Trophoblast cell (in vitro differentiated cells and primary cell): ENCODE measurements at regions not wholly inside any gene's neighbourhood (a gene's known extent, or its start where the extent isn't known, plus 50 kb on each side); places are given as distances from the start of the nearest gene placed in this dataset.
"Not testable (repeated sequence)": the region's sequence is repeated elsewhere in the genome, so short reads cannot be mapped to it uniquely, and the experiment has no call there.

ENCODE experiments used
- DNase-seq, 2 donors: peaks; one replicate each; pipeline ENCODE4 v3.0.0-alpha.2; 2016
- H2AFZ ChIP-seq: 2 replicates; pipeline ENCODE4 v1.6.1; 2013; ENCODE audit warnings: low read length, moderate library complexity, mild to moderate bottlenecking; ENCODE audit not compliant: insufficient read depth, poor library complexity
- H2AK5ac ChIP-seq: 2 replicates; pipeline ENCODE4 v1.6.1; 2013; ENCODE audit warnings: mild to moderate bottlenecking, low read length
- H2BK120ac ChIP-seq: 2 replicates; pipeline ENCODE4 v1.6.1; 2013; ENCODE audit warnings: low read length, mild to moderate bottlenecking, moderate library complexity; ENCODE audit not compliant: insufficient read depth, poor library complexity
- H2BK12ac ChIP-seq: 2 replicates; pipeline ENCODE4 v1.6.1; 2013; ENCODE audit warnings: mild to moderate bottlenecking, low read length, moderate library complexity
- H2BK5ac ChIP-seq: 2 replicates; pipeline ENCODE4 v1.6.1; 2013; ENCODE audit warnings: low read length, low read depth, moderate library complexity, mild to moderate bottlenecking; ENCODE audit not compliant: poor library complexity
- H3K14ac ChIP-seq: 2 replicates; pipeline ENCODE4 v1.6.1; 2013; ENCODE audit warnings: mild to moderate bottlenecking, low read length
- H3K18ac ChIP-seq: 2 replicates; pipeline ENCODE4 v1.6.1; 2013; ENCODE audit warnings: mild to moderate bottlenecking, low read length
- H3K23ac ChIP-seq: 2 replicates; pipeline ENCODE4 v1.6.1; 2013; ENCODE audit warnings: low read length
- H3K27ac ChIP-seq: 2 replicates; pipeline ENCODE4 v1.5.1; 2013; ENCODE audit warnings: low read depth, mild to moderate bottlenecking, inconsistent platforms, low read length, moderate library complexity
- H3K27me3 ChIP-seq: 2 replicates; pipeline ENCODE4 v1.6.1; 2013; ENCODE audit warnings: inconsistent platforms, mild to moderate bottlenecking, low read length, moderate library complexity; ENCODE audit not compliant: insufficient read depth
- H3K36me3 ChIP-seq, 2 experiments: 1 replicate in 1 of 2; 2 replicates in 1 of 2; pipeline ENCODE4 v1.6.1; 2013; ENCODE audit warnings: low read length in 2 of 2, mild to moderate bottlenecking in 2 of 2, moderate library complexity in 1 of 2; ENCODE audit not compliant: insufficient read depth in 2 of 2, control insufficient read depth in 1 of 2
- H3K4ac ChIP-seq: 2 replicates; pipeline ENCODE4 v1.6.1; 2013; ENCODE audit warnings: low read depth, mild to moderate bottlenecking, low read length, moderate library complexity
- H3K4me1 ChIP-seq, 2 experiments: 1 replicate in 1 of 2; 2 replicates in 1 of 2; pipeline ENCODE4 v1.6.1; 2013; ENCODE audit warnings: low read length in 2 of 2, mild to moderate bottlenecking in 2 of 2, moderate library complexity in 1 of 2; ENCODE audit not compliant: insufficient read depth in 2 of 2, control insufficient read depth in 1 of 2
- H3K4me2 ChIP-seq: 2 replicates; pipeline ENCODE4 v1.6.1; 2013; ENCODE audit warnings: inconsistent platforms, mild to moderate bottlenecking, low read length, moderate library complexity
- H3K4me3 ChIP-seq: 2 replicates; pipeline ENCODE4 v1.5.1; 2013; ENCODE audit warnings: mild to moderate bottlenecking, low read depth, low read length, inconsistent platforms
- H3K79me1 ChIP-seq: one replicate; pipeline ENCODE4 v1.6.1; 2013; ENCODE audit warnings: low read length
- H3K79me2 ChIP-seq: 2 replicates; pipeline ENCODE4 v1.6.1; 2013; ENCODE audit warnings: low read length, mild to moderate bottlenecking; ENCODE audit not compliant: control insufficient read depth, insufficient read depth, poor library complexity
- H3K9ac ChIP-seq: 2 replicates; pipeline ENCODE4 v1.6.1; 2013; ENCODE audit warnings: mild to moderate bottlenecking, low read length
- H3K9me3 ChIP-seq: 2 replicates; pipeline ENCODE4 v1.6.1; 2013; ENCODE audit warnings: low read depth, mild to moderate bottlenecking, control low read depth, inconsistent platforms, low read length; ENCODE audit not compliant: insufficient read depth
- H4K12ac ChIP-seq: 2 replicates; pipeline ENCODE4 v1.6.1; 2013; ENCODE audit warnings: low read depth, mild to moderate bottlenecking, low read length, moderate library complexity
- H4K8ac ChIP-seq: 2 replicates; pipeline ENCODE4 v1.6.1; 2013; ENCODE audit warnings: low read depth, mild to moderate bottlenecking, low read length, moderate library complexity
- H4K91ac ChIP-seq: one replicate; pipeline ENCODE4 v1.6.1; 2013; ENCODE audit warnings: low read depth, mild to moderate bottlenecking, low read length, moderate library complexity
- WGBS: extraction: QIAGEN DNeasy Blood & Tissue Kit; methylation state at CpG from one replicate; pipeline ENCODE4 v1.1.7; 2013; ENCODE audit warnings: missing lambda C conversion rate; ENCODE audit not compliant: insufficient read length, insufficient coverage; ENCODE audit errors: extremely low coverage; 5-methylcytosine and 5-hydroxymethylcytosine counted together

DNA sequence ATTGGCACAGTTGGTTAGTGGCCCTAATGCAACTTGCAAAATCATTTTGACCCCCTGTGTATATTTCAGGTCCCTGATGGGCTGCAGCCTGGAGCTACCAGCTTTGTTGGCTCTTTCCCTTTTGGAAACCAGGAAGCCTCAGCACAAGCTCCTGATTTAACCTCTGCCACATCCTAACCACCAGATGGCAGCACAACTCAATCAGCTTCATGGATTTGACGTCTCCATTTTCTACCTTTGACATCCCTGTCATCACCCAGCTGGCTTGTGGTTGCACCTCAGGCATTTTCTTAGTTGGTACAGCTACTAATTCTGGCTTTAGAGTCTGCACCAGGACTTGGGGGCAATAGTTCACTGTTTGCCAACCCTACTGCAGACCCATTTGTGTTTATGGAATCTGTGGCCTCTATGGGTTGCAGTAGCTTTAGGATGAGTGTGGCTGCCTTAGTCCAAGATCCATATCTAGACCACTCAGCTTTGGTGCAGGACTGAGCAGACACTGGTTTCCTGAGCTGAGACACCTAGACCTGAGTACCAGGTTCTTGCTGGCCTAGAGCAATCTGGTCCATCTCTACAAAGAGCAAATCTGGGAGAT, 456.2 kb downstream of the REEP3 start:
- no peak overlapping the region for H4K12ac ChIP-seq
- H3K4me3 ChIP-seq = no peak overlapping the region
- H3K79me1 ChIP-seq = no peaks in the 10 kb centered on the region
- H3K4ac ChIP-seq = no peak overlapping the region
- H3K79me2 ChIP-seq = no peaks in the 10 kb centered on the region
- H2AK5ac ChIP-seq = no peak overlapping the region
- no peak overlapping the region for H2BK5ac ChIP-seq
- H3K4me2 ChIP-seq = no peak overlapping the region
- WGBS = no CpG with 5 or more reads among the region's 1 CpG
- no peak overlapping the region for H4K8ac ChIP-seq
- H2AFZ ChIP-seq = no peak overlapping the region
- peak; percentile 37 to 68 for DNase-seq
- H4K91ac ChIP-seq = no peak overlapping the region
- H3K18ac ChIP-seq = no peak overlapping the region
- H3K36me3 ChIP-seq = no peaks in the 10 kb centered on the region
- no peak overlapping the region for H3K27ac ChIP-seq
- H3K4me1 ChIP-seq = no peaks in the 10 kb centered on the region
- H3K23ac ChIP-seq = no peak overlapping the region
- H3K27me3 ChIP-seq = no peaks in the 10 kb centered on the region
- no peak overlapping the region for H3K14ac ChIP-seq
- no peak overlapping the region for H2BK120ac ChIP-seq
- H3K9me3 ChIP-seq = peaks cover 2% of the 10 kb centered on the region
- no peak overlapping the region for H3K9ac ChIP-seq
- no peak overlapping the region for H2BK12ac ChIP-seq

DNA sequence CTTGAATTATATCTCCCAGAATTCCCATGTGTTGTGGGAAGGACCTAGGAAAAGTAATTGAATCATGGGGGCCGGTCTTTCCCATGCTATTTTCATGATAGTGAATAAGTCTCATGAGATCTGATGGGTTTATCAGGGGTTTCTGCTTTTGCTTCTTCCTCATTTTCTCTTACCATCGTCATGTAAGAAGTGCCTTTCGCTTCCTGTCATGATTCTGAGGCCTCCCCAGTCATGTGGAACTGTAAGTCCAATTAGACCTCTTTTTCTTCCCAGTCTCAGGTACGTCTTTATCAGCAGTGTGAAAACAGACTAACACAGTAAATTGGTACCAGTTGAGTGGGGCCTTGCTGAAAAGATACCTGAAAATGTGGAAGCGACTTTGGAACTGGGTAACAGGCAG, 459.7 kb downstream of the REEP3 start:
- H2BK12ac ChIP-seq, H3K27ac ChIP-seq, H3K18ac ChIP-seq, DNase-seq, H2BK5ac ChIP-seq, H3K9ac ChIP-seq, H3K4ac ChIP-seq, H3K14ac ChIP-seq, H3K36me3 ChIP-seq, H2AFZ ChIP-seq, H3K23ac ChIP-seq, H3K9me3 ChIP-seq, H4K8ac ChIP-seq, H3K27me3 ChIP-seq, H3K4me2 ChIP-seq, H3K4me3 ChIP-seq, H2BK120ac ChIP-seq, H3K79me1 ChIP-seq, H4K91ac ChIP-seq, H4K12ac ChIP-seq, H3K4me1 ChIP-seq, H2AK5ac ChIP-seq, H3K79me2 ChIP-seq: not testable (repeated sequence)
- WGBS = no CpG with 5 or more reads among the region's 5 CpGs

DNA sequence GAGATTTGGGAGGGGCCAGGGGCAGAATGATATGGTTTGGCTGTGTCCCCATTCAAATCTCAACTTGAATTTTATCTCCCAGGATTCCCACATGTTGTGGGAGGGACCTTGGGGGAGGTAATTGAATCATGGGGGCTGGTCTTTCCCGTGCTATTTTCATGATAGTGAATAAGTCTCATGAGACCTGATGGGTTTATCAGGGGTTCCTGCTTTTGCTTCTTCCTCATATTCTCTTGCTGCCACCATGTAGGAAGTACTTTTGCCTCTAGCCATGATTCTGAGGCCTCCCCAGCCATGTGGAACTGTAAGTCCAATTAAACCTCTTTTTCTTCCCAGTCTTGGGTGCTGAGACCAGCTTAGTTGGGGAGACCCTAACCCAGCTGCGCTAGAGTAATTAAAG, 462.9 kb downstream of the REEP3 start:
- H3K79me1 ChIP-seq, H4K91ac ChIP-seq, H2AFZ ChIP-seq, H3K4me2 ChIP-seq, H3K36me3 ChIP-seq, H2BK12ac ChIP-seq, H3K79me2 ChIP-seq, H3K4me3 ChIP-seq, H2BK120ac ChIP-seq, H3K14ac ChIP-seq, H3K27ac ChIP-seq, H2BK5ac ChIP-seq, H4K12ac ChIP-seq, H3K9me3 ChIP-seq, DNase-seq, H4K8ac ChIP-seq, H3K18ac ChIP-seq, H3K4ac ChIP-seq, H2AK5ac ChIP-seq, H3K23ac ChIP-seq, H3K4me1 ChIP-seq, H3K27me3 ChIP-seq, H3K9ac ChIP-seq: not testable (repeated sequence)
- WGBS = no CpG with 5 or more reads among the region's 2 CpGs

DNA sequence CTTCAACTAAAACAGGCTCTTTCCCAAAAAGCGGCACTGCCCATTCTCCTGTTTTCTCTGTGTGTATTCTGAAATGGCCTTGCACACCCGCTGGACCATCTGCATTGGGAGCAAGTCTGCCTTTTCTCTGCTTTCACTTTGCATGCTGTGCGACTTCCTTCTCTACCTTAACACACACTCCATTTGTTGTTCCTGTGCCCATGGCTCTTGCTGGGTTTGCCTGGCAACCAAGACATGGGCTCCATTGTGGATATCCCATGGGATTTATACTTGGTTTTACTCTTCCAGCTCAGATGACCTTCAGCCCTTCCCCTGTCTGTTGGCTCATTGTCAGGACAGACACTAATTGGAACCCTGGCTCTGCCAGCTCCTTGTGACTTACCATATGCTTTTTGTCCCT, 465.3 kb downstream of the REEP3 start:
- H3K9me3 ChIP-seq = peaks cover 16% of the 10 kb centered on the region
- H3K27ac ChIP-seq = no peak overlapping the region
- H3K4me1 ChIP-seq = no peaks in the 10 kb centered on the region
- no peak overlapping the region for H3K9ac ChIP-seq
- H2BK12ac ChIP-seq = no peak overlapping the region
- H2AK5ac ChIP-seq = no peak overlapping the region
- H3K18ac ChIP-seq = no peak overlapping the region
- no peaks in the 10 kb centered on the region for H3K36me3 ChIP-seq
- H3K4me2 ChIP-seq = no peak overlapping the region
- H4K12ac ChIP-seq = no peak overlapping the region
- no peaks in the 10 kb centered on the region for H3K79me1 ChIP-seq
- no peak overlapping the region for H4K91ac ChIP-seq
- H2AFZ ChIP-seq = no peak overlapping the region
- H3K27me3 ChIP-seq = no peaks in the 10 kb centered on the region
- H2BK5ac ChIP-seq = no peak overlapping the region
- H3K23ac ChIP-seq = no peak overlapping the region
- H3K79me2 ChIP-seq = no peaks in the 10 kb centered on the region
- H3K4me3 ChIP-seq = no peak overlapping the region
- no CpG with 5 or more reads among the region's 3 CpGs for WGBS
- H2BK120ac ChIP-seq = no peak overlapping the region
- H3K4ac ChIP-seq = no peak overlapping the region
- no peak overlapping the region for H3K14ac ChIP-seq
- no peak overlapping the region for H4K8ac ChIP-seq
- DNase-seq = no peak
